GM23338 (cell line): ENCODE measurements at regions not wholly inside any gene's neighbourhood (a gene's known extent, or its start where the extent isn't known, plus 50 kb on each side); places are given as distances from the start of the nearest gene placed in this dataset.

Source experiments
- ATAC-seq: fragments of 200-7000 bp; cut with Tn5 transposase; 3 replicates; pipeline ENCODE4 v1.9.1; 2020
- DNase-seq: peaks from one replicate; pipeline ENCODE4 v3.0.0-alpha.2; 2015; ENCODE audit warnings: low spot score
- H2AFZ ChIP-seq: fragments of 200-600 bp; sonication (generic); 2 replicates; pipeline ENCODE4 v1.8.0; 2016; ENCODE audit warnings: antibody characterized with exemption, mild to moderate bottlenecking, moderate library complexity
- H3F3A ChIP-seq: fragments of 200-600 bp; sonication (generic); replicated peaks from 2 replicates; pipeline ENCODE4 v1.8.0; 2017; ENCODE audit warnings: antibody characterized with exemption, mixed run types, low read depth
- H3K27ac ChIP-seq: fragments of 200-600 bp; sonication (generic); 2 replicates; pipeline ENCODE4 v1.6.1; 2016; ENCODE audit warnings: low read depth
- H3K27me3 ChIP-seq: fragments of 200-600 bp; sonication (generic); 2 replicates; pipeline ENCODE4 v1.8.0; 2016; ENCODE audit warnings: mild to moderate bottlenecking, mixed run types, moderate library complexity; ENCODE audit not compliant: insufficient read depth
- H3K36me3 ChIP-seq: fragments of 200-600 bp; sonication (generic); 2 replicates; pipeline ENCODE4 v1.8.0; 2016; ENCODE audit warnings: mild to moderate bottlenecking; ENCODE audit not compliant: insufficient read depth
- H3K4me1 ChIP-seq: fragments of 200-600 bp; sonication (generic); 2 replicates; pipeline ENCODE4 v1.8.0; 2016; ENCODE audit warnings: mild to moderate bottlenecking, moderate library complexity; ENCODE audit not compliant: insufficient read depth
- H3K4me2 ChIP-seq: fragments of 200-600 bp; sonication (generic); 2 replicates; pipeline ENCODE4 v1.7.1; 2017; ENCODE audit warnings: mixed run types
- H3K4me3 ChIP-seq: fragments of 200-600 bp; sonication (generic); 2 replicates; pipeline ENCODE4 v1.6.1; 2016; ENCODE audit warnings: mixed run types
- H3K79me2 ChIP-seq: fragments of 200-600 bp; sonication (generic); replicated peaks from 2 replicates; pipeline ENCODE4 v1.8.0; 2017; ENCODE audit warnings: mild to moderate bottlenecking; ENCODE audit not compliant: insufficient read depth
- H3K9me2 ChIP-seq: fragments of 200-600 bp; sonication (generic); 2 replicates; pipeline ENCODE4 v1.8.0; 2017; ENCODE audit not compliant: insufficient read depth
- H4K20me1 ChIP-seq: fragments of 200-600 bp; sonication (generic); replicated peaks from 2 replicates; pipeline ENCODE4 v1.8.0; 2017; ENCODE audit warnings: mild to moderate bottlenecking; ENCODE audit not compliant: insufficient read depth
- H3K27ac Mint-ChIP-seq: 2 replicates; pipeline ENCODE4 v1.8.0; 2020; ENCODE audit warnings: inconsistent platforms, mild to moderate bottlenecking, moderate library complexity, mixed read lengths
- H3K27me3 Mint-ChIP-seq: 3 replicates; pipeline ENCODE4 v1.8.0; 2022; ENCODE audit warnings: low read depth, mild to moderate bottlenecking, moderate library complexity, mixed read lengths, inconsistent platforms; ENCODE audit not compliant: insufficient read depth, poor library complexity
- H3K36me3 Mint-ChIP-seq: 3 replicates; pipeline ENCODE4 v1.8.0; 2021; ENCODE audit warnings: low read depth, mild to moderate bottlenecking, inconsistent platforms, moderate library complexity, mixed read lengths
- H3K4me1 Mint-ChIP-seq: 3 replicates; pipeline ENCODE4 v1.8.0; 2020; ENCODE audit warnings: mild to moderate bottlenecking, inconsistent platforms, mixed read lengths
- H3K4me3 Mint-ChIP-seq: 3 replicates; pipeline ENCODE4 v1.8.0; 2021; ENCODE audit warnings: moderate library complexity, mild to moderate bottlenecking, inconsistent platforms, mixed read lengths
- H3K9me3 Mint-ChIP-seq: 3 replicates; pipeline ENCODE4 v1.8.0; 2020; ENCODE audit warnings: moderate library complexity, mild to moderate bottlenecking, inconsistent platforms, mixed read lengths
- CREB1 ChIP-seq: fragments of 250-450 bp; sonication (Bioruptor Pico); IDR thresholded peaks from 2 replicates; pipeline ENCODE4 v1.5.0; 2020; ENCODE audit warnings: low read depth, mild to moderate bottlenecking, moderate library complexity
- EZH2 ChIP-seq: fragments of 200-600 bp; sonication (generic); IDR thresholded peaks from one replicate; pipeline ENCODE4 v1.8.0; 2017; ENCODE audit warnings: antibody characterized with exemption, mild to moderate bottlenecking, low read depth; ENCODE audit not compliant: unreplicated experiment
- EZH2phosphoT487 ChIP-seq: fragments of 200-600 bp; sonication (generic); IDR thresholded peaks from one replicate; pipeline ENCODE4 v1.8.1; 2018; ENCODE audit warnings: antibody characterized with exemption; ENCODE audit not compliant: unreplicated experiment
- JUNB ChIP-seq: IDR thresholded peaks from one replicate; pipeline ENCODE4 v1.6.1; 2016; ENCODE audit warnings: antibody characterized with exemption; ENCODE audit not compliant: unreplicated experiment
- NANOG ChIP-seq: IDR thresholded peaks from 2 replicates; pipeline ENCODE4 v1.6.1; 2016; ENCODE audit warnings: antibody characterized with exemption, borderline replicate concordance
- POLR2AphosphoS5 ChIP-seq: IDR thresholded peaks from 2 replicates; pipeline ENCODE4 v1.6.1; 2016; ENCODE audit warnings: antibody characterized with exemption, low read depth
- STAT1 ChIP-seq: IDR thresholded peaks from one replicate; pipeline ENCODE4 v1.6.1; 2016; ENCODE audit warnings: antibody characterized with exemption; ENCODE audit not compliant: unreplicated experiment
- ZNF114 ChIP-seq: fragments of 250-450 bp; sonication (Bioruptor Pico); IDR thresholded peaks from 2 replicates; pipeline ENCODE4 v1.5.0; 2020; ENCODE audit warnings: mild to moderate bottlenecking, moderate library complexity
- ZNF331 ChIP-seq: fragments of 250-450 bp; sonication (Bioruptor Pico); IDR thresholded peaks from 2 replicates; pipeline ENCODE4 v1.5.0; 2020; ENCODE audit warnings: low read depth, mild to moderate bottlenecking, moderate library complexity
- TF ChIP-seq, protein P1 (sequence below): IDR thresholded peaks from 2 replicates; pipeline ENCODE4 v1.6.1; 2016; ENCODE audit warnings: antibody characterized with exemption
- TF ChIP-seq, protein P2 (sequence below): IDR thresholded peaks from one replicate; pipeline ENCODE4 v1.6.1; 2018; ENCODE audit warnings: antibody characterized with exemption; ENCODE audit not compliant: unreplicated experiment
- TF ChIP-seq, protein P3 (sequence below): fragments of 250-450 bp; sonication (Bioruptor Pico); IDR thresholded peaks from 2 replicates; pipeline ENCODE4 v1.5.0; 2020; ENCODE audit warnings: mild to moderate bottlenecking, moderate library complexity
- TF ChIP-seq, protein P4 (sequence below), 2 experiments: fragments of 200-600 bp in 1 of 2; sonication (generic) in 1 of 2; conservative IDR thresholded peaks; 2 replicates each; pipeline versions ENCODE4 v1.5.1 to v1.6.1; 2016 to 2017; ENCODE audit warnings: antibody characterized with exemption in 2 of 2, low read depth in 2 of 2, mild to moderate bottlenecking in 2 of 2, moderate library complexity in 1 of 2

DNA sequence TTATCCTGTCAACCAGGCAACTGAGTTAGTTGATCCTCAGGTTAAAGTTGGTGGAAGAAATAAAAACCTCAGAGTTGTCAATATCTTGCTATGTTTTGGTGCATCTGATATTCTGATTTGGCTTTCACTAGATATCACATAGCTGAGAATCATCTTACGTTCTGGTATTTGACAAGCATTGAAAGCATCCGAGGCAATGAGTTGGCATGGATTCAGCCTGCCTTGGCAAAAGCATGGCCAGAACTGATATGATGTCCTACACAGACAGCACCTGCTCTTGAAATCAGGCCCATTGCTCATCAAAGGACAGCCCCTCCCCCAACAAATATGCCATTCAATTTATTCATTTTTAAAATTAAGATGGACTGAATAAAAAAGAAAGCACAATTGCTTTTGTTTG is 320.7 kb upstream of the ATP2B1 start:
- Histone ChIP-seq H3K36me3 (no peaks in the 10 kb centered on the region), H3K79me2 (no peaks in the 10 kb centered on the region), H3F3A (no peaks in the 10 kb centered on the region), H3K27ac (no peak overlapping the region), H3K4me3 (no peak overlapping the region), H3K4me2 (no peak overlapping the region), H3K9me2 (peaks cover 4% of the 10 kb centered on the region; the same call in 1 of the 2 replicates), H2AFZ (no peak overlapping the region), H3K4me1 (no peaks in the 10 kb centered on the region), H4K20me1 (no peaks in the 10 kb centered on the region), H3K27me3 (no peaks in the 10 kb centered on the region)
- DNase-seq (no peak), ATAC-seq (no peak)
- no peak for TF ChIP-seq ZNF331 (CRISPR knock-in tag)
- TF ChIP-seq ZNF114 (CRISPR knock-in tag), result no peak
- TF ChIP-seq STAT1, result no peak
- TF ChIP-seq CREB1, result no peak
- TF ChIP-seq, protein P1, sequence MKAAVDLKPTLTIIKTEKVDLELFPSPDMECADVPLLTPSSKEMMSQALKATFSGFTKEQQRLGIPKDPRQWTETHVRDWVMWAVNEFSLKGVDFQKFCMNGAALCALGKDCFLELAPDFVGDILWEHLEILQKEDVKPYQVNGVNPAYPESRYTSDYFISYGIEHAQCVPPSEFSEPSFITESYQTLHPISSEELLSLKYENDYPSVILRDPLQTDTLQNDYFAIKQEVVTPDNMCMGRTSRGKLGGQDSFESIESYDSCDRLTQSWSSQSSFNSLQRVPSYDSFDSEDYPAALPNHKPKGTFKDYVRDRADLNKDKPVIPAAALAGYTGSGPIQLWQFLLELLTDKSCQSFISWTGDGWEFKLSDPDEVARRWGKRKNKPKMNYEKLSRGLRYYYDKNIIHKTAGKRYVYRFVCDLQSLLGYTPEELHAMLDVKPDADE, result no peak
- no peak for TF ChIP-seq POLR2AphosphoS5
- TF ChIP-seq, protein P2, sequence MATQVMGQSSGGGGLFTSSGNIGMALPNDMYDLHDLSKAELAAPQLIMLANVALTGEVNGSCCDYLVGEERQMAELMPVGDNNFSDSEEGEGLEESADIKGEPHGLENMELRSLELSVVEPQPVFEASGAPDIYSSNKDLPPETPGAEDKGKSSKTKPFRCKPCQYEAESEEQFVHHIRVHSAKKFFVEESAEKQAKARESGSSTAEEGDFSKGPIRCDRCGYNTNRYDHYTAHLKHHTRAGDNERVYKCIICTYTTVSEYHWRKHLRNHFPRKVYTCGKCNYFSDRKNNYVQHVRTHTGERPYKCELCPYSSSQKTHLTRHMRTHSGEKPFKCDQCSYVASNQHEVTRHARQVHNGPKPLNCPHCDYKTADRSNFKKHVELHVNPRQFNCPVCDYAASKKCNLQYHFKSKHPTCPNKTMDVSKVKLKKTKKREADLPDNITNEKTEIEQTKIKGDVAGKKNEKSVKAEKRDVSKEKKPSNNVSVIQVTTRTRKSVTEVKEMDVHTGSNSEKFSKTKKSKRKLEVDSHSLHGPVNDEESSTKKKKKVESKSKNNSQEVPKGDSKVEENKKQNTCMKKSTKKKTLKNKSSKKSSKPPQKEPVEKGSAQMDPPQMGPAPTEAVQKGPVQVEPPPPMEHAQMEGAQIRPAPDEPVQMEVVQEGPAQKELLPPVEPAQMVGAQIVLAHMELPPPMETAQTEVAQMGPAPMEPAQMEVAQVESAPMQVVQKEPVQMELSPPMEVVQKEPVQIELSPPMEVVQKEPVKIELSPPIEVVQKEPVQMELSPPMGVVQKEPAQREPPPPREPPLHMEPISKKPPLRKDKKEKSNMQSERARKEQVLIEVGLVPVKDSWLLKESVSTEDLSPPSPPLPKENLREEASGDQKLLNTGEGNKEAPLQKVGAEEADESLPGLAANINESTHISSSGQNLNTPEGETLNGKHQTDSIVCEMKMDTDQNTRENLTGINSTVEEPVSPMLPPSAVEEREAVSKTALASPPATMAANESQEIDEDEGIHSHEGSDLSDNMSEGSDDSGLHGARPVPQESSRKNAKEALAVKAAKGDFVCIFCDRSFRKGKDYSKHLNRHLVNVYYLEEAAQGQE, result no peak
- TF ChIP-seq EZH2, result no peak
- TF ChIP-seq, protein P3, sequence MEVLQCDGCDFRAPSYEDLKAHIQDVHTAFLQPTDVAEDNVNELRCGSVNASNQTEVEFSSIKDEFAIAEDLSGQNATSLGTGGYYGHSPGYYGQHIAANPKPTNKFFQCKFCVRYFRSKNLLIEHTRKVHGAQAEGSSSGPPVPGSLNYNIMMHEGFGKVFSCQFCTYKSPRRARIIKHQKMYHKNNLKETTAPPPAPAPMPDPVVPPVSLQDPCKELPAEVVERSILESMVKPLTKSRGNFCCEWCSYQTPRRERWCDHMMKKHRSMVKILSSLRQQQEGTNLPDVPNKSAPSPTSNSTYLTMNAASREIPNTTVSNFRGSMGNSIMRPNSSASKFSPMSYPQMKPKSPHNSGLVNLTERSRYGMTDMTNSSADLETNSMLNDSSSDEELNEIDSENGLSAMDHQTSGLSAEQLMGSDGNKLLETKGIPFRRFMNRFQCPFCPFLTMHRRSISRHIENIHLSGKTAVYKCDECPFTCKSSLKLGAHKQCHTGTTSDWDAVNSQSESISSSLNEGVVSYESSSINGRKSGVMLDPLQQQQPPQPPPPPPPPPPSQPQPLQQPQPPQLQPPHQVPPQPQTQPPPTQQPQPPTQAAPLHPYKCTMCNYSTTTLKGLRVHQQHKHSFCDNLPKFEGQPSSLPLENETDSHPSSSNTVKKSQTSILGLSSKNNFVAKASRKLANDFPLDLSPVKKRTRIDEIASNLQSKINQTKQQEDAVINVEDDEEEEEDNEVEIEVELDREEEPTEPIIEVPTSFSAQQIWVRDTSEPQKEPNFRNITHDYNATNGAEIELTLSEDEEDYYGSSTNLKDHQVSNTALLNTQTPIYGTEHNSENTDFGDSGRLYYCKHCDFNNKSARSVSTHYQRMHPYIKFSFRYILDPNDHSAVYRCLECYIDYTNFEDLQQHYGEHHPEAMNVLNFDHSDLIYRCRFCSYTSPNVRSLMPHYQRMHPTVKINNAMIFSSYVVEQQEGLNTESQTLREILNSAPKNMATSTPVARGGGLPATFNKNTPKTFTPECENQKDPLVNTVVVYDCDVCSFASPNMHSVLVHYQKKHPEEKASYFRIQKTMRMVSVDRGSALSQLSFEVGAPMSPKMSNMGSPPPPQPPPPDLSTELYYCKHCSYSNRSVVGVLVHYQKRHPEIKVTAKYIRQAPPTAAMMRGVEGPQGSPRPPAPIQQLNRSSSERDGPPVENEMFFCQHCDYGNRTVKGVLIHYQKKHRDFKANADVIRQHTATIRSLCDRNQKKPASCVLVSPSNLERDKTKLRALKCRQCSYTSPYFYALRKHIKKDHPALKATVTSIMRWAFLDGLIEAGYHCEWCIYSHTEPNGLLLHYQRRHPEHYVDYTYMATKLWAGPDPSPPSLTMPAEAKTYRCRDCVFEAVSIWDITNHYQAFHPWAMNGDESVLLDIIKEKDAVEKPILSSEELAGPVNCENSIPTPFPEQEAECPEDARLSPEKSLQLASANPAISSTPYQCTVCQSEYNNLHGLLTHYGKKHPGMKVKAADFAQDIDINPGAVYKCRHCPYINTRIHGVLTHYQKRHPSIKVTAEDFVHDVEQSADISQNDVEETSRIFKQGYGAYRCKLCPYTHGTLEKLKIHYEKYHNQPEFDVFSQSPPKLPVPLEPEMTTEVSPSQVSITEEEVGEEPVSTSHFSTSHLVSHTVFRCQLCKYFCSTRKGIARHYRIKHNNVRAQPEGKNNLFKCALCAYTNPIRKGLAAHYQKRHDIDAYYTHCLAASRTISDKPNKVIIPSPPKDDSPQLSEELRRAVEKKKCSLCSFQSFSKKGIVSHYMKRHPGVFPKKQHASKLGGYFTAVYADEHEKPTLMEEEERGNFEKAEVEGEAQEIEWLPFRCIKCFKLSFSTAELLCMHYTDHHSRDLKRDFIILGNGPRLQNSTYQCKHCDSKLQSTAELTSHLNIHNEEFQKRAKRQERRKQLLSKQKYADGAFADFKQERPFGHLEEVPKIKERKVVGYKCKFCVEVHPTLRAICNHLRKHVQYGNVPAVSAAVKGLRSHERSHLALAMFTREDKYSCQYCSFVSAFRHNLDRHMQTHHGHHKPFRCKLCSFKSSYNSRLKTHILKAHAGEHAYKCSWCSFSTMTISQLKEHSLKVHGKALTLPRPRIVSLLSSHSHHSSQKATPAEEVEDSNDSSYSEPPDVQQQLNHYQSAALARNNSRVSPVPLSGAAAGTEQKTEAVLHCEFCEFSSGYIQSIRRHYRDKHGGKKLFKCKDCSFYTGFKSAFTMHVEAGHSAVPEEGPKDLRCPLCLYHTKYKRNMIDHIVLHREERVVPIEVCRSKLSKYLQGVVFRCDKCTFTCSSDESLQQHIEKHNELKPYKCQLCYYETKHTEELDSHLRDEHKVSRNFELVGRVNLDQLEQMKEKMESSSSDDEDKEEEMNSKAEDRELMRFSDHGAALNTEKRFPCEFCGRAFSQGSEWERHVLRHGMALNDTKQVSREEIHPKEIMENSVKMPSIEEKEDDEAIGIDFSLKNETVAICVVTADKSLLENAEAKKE (CRISPR knock-in tag), result no peak
- TF ChIP-seq, protein P4, sequence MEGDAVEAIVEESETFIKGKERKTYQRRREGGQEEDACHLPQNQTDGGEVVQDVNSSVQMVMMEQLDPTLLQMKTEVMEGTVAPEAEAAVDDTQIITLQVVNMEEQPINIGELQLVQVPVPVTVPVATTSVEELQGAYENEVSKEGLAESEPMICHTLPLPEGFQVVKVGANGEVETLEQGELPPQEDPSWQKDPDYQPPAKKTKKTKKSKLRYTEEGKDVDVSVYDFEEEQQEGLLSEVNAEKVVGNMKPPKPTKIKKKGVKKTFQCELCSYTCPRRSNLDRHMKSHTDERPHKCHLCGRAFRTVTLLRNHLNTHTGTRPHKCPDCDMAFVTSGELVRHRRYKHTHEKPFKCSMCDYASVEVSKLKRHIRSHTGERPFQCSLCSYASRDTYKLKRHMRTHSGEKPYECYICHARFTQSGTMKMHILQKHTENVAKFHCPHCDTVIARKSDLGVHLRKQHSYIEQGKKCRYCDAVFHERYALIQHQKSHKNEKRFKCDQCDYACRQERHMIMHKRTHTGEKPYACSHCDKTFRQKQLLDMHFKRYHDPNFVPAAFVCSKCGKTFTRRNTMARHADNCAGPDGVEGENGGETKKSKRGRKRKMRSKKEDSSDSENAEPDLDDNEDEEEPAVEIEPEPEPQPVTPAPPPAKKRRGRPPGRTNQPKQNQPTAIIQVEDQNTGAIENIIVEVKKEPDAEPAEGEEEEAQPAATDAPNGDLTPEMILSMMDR (conservative IDR thresholded peaks at IDR 0.05; ENCODE audit: low read depth in 2 of 2), result no peak
- TF ChIP-seq EZH2phosphoT487, result no peak
- TF ChIP-seq NANOG, result no peak
- no peak for TF ChIP-seq JUNB
- no peak overlapping the region for H3K4me3 Mint-ChIP-seq
- H3K27me3 Mint-ChIP-seq, result no peaks in the 10 kb centered on the region
- no peaks in the 10 kb centered on the region for H3K9me3 Mint-ChIP-seq
- H3K4me1 Mint-ChIP-seq, result no peaks in the 10 kb centered on the region
- no peak overlapping the region for H3K27ac Mint-ChIP-seq
- no peaks in the 10 kb centered on the region for H3K36me3 Mint-ChIP-seq
